Large intestine (tissue), 3 donors: ENCODE measurements at regions not wholly inside any gene's neighbourhood (a gene's known extent, or its start where the extent isn't known, plus 50 kb on each side); places are given as distances from the start of the nearest gene placed in this dataset.

Experiments used
- DNase-seq, 2 donors: peaks; one replicate each; pipeline versions ENCODE4 v3.0.0 to v3.0.0-alpha.2; 2013
- H3K27ac ChIP-seq: one replicate; pipeline ENCODE4 v1.5.1; 2013; ENCODE audit warnings: low read length
- H3K27me3 ChIP-seq: 2 replicates; pipeline ENCODE4 v1.6.1; 2013; ENCODE audit warnings: low read length; ENCODE audit not compliant: control insufficient read depth, insufficient read depth
- H3K36me3 ChIP-seq: 2 replicates; pipeline ENCODE4 v1.6.1; 2013; ENCODE audit warnings: low read length; ENCODE audit not compliant: control insufficient read depth, insufficient read depth
- H3K4me1 ChIP-seq: one replicate; pipeline ENCODE4 v1.6.1; 2013; ENCODE audit warnings: low read length; ENCODE audit not compliant: control insufficient read depth, insufficient read depth
- H3K4me3 ChIP-seq: one replicate; pipeline ENCODE4 v1.5.1; 2013; ENCODE audit warnings: low read length
- H3K9me3 ChIP-seq: one replicate; pipeline ENCODE4 v1.6.1; 2013; ENCODE audit warnings: mild to moderate bottlenecking, low read depth, low read length, moderate library complexity; ENCODE audit not compliant: control insufficient read depth
- WGBS: methylation state at CpG from one replicate; pipeline ENCODE4 v1.1.5; 2013; ENCODE audit warnings: low lambda C conversion rate; ENCODE audit not compliant: insufficient coverage; 5-methylcytosine and 5-hydroxymethylcytosine counted together

DNA sequence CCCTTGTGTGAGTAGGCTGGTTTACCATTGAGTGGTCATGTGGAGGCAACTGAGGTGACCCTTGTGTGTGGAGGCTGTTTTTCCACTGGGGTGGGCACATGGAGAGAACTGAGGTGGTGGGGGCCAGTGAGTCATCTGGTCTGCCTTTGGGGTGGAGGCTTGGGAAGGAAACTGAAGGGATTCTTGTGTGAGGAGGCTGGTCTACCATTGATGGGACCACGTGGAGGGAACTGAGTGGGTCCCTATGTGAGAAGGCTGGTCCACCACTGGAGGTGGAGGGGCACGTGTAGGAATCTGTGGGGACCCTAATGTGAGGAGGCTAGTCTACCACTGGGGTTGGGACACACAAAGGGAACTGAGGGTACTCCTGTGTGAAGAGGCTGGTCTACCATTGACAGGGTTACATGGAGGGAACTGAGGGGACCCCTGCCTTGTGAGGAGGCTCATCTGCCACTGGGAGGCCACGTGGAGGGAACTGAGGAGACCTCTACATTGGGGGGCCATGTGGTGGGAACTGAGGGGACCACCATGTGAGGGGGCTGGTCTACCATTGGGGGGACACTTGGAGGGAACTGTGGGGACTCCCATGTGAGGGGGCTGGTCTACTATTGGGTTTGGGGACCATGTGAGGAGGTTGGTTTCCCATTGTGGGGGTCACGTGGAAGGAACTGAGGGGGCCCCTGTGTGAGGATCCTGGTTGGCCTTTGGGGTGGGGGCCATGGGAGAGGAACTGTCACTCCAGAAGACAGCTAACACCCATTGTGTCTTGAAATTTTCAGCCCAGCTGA is 164.5 kb downstream of the WNT7A start:
- Histone ChIP-seq H3K4me3 (no peak overlapping the region), H3K27ac (no peak overlapping the region), H3K9me3 (no peaks in the 10 kb centered on the region), H3K36me3 (no peaks in the 10 kb centered on the region), H3K4me1 (peaks cover 17% of the 10 kb centered on the region), H3K27me3 (no peaks in the 10 kb centered on the region)
- no peak for DNase-seq
- no CpG with 5 or more reads among the region's 4 CpGs for WGBS

DNA sequence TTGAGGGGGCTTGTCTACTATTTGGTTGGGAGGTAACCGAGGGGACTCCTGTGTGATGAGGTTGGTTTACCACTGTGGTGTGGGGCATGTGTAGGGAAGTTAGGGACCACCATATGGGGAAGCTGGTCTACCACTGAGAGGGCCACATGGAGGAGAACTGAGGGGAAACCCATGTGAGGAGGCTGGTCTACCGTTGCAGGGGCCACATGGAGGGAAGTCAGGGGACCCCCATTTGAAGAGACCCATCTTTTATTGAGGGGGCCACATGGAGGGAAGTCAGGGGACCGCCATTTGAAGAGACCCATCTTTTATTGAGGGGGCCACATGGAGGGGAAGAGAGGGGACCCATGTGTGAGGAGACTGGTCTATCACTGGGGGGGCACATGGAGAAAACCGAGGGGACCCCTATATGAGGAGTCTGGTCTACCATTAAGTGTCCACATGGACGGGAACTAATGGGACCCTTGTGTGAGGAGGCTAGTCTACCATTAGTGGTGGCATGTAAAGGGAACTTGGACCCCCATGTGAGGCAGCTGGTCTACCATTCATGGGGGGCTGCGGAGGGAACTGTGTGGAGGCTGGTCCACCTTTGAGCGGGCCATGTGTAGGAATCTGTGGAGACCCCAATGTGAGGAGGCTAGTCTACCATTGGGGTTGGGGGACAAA is 165.5 kb downstream of the FBLN2 start:
- peaks cover 17% of the 10 kb centered on the region for H3K4me1 ChIP-seq
- DNase-seq, result no peak
- no peaks in the 10 kb centered on the region for H3K27me3 ChIP-seq
- WGBS, result no CpG with 5 or more reads among the region's 7 CpGs
- no peaks in the 10 kb centered on the region for H3K9me3 ChIP-seq
- no peak overlapping the region for H3K4me3 ChIP-seq
- H3K27ac ChIP-seq, result no peak overlapping the region
- H3K36me3 ChIP-seq, result no peaks in the 10 kb centered on the region

GRCh38 chr3:13713396-13713795 is 164.5 kb downstream of the FBLN2 start:
- no peaks in the 10 kb centered on the region for H3K9me3 ChIP-seq
- no peaks in the 10 kb centered on the region for H3K27me3 ChIP-seq
- WGBS, result 100% methylated on average over 1 of the region's 4 CpGs
- H3K4me1 ChIP-seq, result peaks cover 7% of the 10 kb centered on the region
- DNase-seq, result no peak
- H3K4me3 ChIP-seq, result no peak overlapping the region
- no peaks in the 10 kb centered on the region for H3K36me3 ChIP-seq
- H3K27ac ChIP-seq, result no peak overlapping the region

DNA sequence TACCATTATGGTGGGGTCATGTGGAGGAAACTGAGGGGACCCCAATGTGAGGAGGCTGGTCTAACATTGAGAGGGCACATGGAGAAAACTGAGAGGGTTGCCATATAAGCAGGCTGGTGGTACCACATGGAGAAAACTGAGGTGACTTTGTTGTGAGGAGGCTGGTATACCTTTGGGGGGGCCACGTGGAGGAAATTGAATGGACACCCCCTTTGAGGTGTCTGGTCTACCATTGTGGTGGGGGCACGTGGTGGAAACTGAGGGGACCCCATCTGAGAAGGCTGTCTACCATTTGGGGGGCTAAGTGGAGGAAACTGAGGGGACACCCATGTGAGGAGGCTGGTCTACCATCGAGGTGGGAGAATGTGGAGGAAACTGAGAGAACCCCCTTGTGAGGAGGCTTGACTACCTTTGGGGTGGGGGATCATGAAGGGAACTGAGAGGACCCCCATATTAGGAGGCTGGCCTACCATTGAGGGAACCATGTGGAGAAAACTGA is 163.8 kb downstream of the FBLN2 start:
- no peaks in the 10 kb centered on the region for H3K9me3 ChIP-seq
- no peaks in the 10 kb centered on the region for H3K36me3 ChIP-seq
- H3K4me3 ChIP-seq, result no peak overlapping the region
- no CpG with 5 or more reads among the region's 3 CpGs for WGBS
- no peak overlapping the region for H3K27ac ChIP-seq
- peaks cover under 1% of the 10 kb centered on the region for H3K4me1 ChIP-seq
- no peaks in the 10 kb centered on the region for H3K27me3 ChIP-seq
- DNase-seq, result no peak

DNA sequence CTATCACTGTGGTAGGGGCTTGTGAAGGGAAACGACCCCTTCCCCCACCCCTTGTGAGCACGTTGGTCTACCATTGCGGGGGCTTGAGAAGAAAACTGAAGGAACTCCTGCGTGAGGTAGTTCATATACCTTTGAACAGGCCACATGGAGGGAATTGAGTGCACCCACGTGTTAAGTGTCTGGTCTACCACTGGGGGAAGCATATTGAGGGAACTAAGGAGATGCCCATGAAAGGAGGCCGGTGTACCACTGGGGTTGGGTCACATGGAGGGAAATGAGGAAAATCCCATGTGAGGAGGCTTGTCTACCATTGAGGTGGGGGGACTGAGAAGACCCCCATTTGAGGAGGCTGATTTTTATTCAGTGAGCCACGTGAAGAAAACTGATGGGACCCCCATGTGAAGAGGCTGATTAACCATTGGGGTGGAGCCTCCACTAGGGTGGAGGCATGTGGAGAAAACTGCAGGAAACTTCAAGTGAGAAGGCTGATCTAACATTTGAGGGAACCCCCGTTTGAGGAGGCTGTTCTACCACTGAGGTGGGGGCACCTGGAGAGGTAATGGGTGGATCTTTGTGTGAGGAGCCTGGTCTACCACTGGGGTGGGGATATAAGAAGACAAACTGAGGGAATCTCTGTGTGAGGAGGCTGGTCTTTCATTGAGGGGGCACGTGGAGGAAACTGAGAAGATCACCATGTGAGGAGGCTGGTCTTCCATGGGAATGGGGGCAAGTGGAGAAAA is 163.2 kb downstream of the FBLN2 start:
- no CpG with 5 or more reads among the region's 9 CpGs for WGBS
- no peak overlapping the region for H3K4me3 ChIP-seq

GRCh38 chr3:13710251-13710650 is 161.3 kb downstream of the FBLN2 start:
- Histone ChIP-seq H3K4me3 (no peak overlapping the region), H3K9me3 (no peaks in the 10 kb centered on the region), H3K27me3 (no peaks in the 10 kb centered on the region), H3K36me3 (no peaks in the 10 kb centered on the region), H3K27ac (no peak overlapping the region), H3K4me1 (no peaks in the 10 kb centered on the region)
- DNase-seq, result no peak
- no CpG with 5 or more reads among the region's 3 CpGs for WGBS

More for the DNA sequence above, 163.2 kb downstream of the FBLN2 start:
- Histone ChIP-seq H3K27ac (no peak overlapping the region), H3K9me3 (no peaks in the 10 kb centered on the region), H3K4me1 (no peaks in the 10 kb centered on the region), H3K36me3 (no peaks in the 10 kb centered on the region), H3K27me3 (no peaks in the 10 kb centered on the region)
- DNase-seq, result no peak

GRCh38 chr3:13709706-13710105 is 160.8 kb downstream of the FBLN2 start:
- H3K27ac ChIP-seq, result no peak overlapping the region
- H3K4me3 ChIP-seq, result no peak overlapping the region
- WGBS, result no CpG with 5 or more reads among the region's 1 CpG
- no peak for DNase-seq
- no peaks in the 10 kb centered on the region for H3K36me3 ChIP-seq
- no peaks in the 10 kb centered on the region for H3K27me3 ChIP-seq
- H3K9me3 ChIP-seq, result no peaks in the 10 kb centered on the region
- no peaks in the 10 kb centered on the region for H3K4me1 ChIP-seq

DNA sequence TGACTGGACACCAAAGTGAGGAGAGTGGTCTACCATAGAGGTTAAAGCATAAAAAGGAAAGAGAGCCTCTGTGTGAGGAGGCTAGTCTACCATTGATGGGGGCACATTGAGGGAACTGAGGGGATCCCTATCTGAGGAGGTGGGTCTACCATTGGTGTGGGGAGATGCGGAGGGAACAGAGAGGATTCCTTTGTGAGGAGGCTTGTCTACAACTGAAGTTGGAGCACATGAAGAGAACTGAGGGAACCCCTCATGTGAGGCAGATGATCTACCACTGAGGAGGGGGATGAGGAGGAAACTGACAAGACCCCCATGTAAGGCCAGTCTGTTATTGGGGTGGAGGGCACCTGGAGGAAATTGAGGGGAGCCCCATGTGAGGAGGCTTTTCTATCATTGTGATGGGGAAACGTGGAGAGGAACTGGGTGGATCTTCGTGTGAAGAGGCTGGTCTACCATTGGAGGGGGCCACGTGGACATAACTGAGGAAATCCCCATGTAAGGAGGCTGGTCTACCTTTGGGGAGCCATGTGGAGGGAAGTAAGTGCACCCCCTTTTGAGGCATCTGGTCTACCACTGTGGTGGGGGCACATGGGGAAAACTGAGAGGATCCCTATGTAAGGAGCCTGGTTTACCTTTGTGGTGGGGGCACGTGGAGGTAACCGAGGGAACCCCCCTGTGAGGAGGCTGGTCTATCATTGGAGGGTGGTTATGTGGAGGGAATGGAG is 160.1 kb downstream of the FBLN2 start:
- DNase-seq, result no peak
- no CpG with 5 or more reads among the region's 6 CpGs for WGBS

DNA sequence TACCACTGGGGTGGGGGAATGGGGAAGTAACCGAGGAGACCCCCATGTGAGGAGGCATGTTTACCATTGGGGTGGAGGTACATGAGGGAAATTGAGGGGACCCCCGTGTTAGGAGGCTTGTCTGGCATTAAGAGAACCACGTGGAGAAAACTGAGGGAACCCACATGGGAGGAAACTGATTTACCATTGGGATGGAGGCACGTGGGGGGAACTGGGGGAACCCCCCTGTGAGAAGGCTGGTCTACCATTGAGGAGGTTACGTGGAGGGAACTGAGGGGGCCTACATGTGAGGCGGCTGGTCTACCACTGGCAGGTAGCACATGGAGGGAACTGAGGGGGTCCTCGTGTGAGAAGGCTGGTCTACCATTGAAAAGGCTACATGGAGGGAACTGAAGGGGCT is 159.4 kb downstream of the FBLN2 start:
- Histone ChIP-seq H3K4me3 (no peak overlapping the region), H3K9me3 (no peaks in the 10 kb centered on the region), H3K27ac (no peak overlapping the region), H3K36me3 (no peaks in the 10 kb centered on the region), H3K27me3 (no peaks in the 10 kb centered on the region), H3K4me1 (no peaks in the 10 kb centered on the region)
- no peak for DNase-seq
- 70% methylated on average over 2 of the region's 7 CpGs for WGBS

More for the DNA sequence above, 160.1 kb downstream of the FBLN2 start:
- Histone ChIP-seq H3K36me3 (no peaks in the 10 kb centered on the region), H3K27ac (no peak overlapping the region), H3K9me3 (no peaks in the 10 kb centered on the region), H3K4me1 (no peaks in the 10 kb centered on the region), H3K27me3 (no peaks in the 10 kb centered on the region), H3K4me3 (no peak overlapping the region)

- 100% methylated on average over 1 of the region's 5 CpGs for WGBS
- no peak for DNase-seq
- no peaks in the 10 kb centered on the region for H3K27me3 ChIP-seq
Measured at GRCh38 chr3:13707456-13707855, 158.5 kb downstream of the FBLN2 start.

More at GRCh38 chr3:13707456-13707855, 158.5 kb downstream of the FBLN2 start:
- Histone ChIP-seq H3K27ac (no peak overlapping the region), H3K36me3 (no peaks in the 10 kb centered on the region), H3K4me1 (no peaks in the 10 kb centered on the region), H3K9me3 (no peaks in the 10 kb centered on the region), H3K4me3 (no peak overlapping the region)
